Liver (tissue), 8 donors: ENCODE measurements at regions not wholly inside any gene's neighbourhood (a gene's known extent, or its start where the extent isn't known, plus 50 kb on each side); places are given as distances from the start of the nearest gene placed in this dataset.

Experiments
- DNase-seq: peaks from one replicate; pipeline ENCODE4 v3.0.0-alpha.2; 2017; ENCODE audit warnings: low spot score
- H3K27ac ChIP-seq, 2 donors: one replicate each; pipeline ENCODE4 v1.7.0; 2013; ENCODE audit warnings: inconsistent platforms in 2 of 2, low read length in 2 of 2, control low read depth in 1 of 2, low read depth in 1 of 2, mild to moderate bottlenecking in 1 of 2
- H3K27me3 ChIP-seq, 4 donors: one replicate each; pipeline versions ENCODE4 v1.6.1 to v1.7.0; 2013; ENCODE audit warnings: low read length in 3 of 4, inconsistent platforms in 1 of 4, mild to moderate bottlenecking in 1 of 4, moderate library complexity in 1 of 4; ENCODE audit not compliant: control insufficient read depth in 4 of 4, insufficient read depth in 4 of 4
- H3K36me3 ChIP-seq, 4 donors: one replicate each; pipeline versions ENCODE4 v1.6.1 to v1.7.0; 2013; ENCODE audit warnings: low read length in 3 of 4, mild to moderate bottlenecking in 3 of 4, low read depth in 1 of 4, moderate library complexity in 1 of 4; ENCODE audit not compliant: control insufficient read depth in 4 of 4, insufficient read depth in 3 of 4
- H3K4me1 ChIP-seq, 4 donors: one replicate each; pipeline versions ENCODE4 v1.6.1 to v1.7.0; 2013; ENCODE audit warnings: low read length in 3 of 4, mild to moderate bottlenecking in 3 of 4, moderate library complexity in 1 of 4; ENCODE audit not compliant: control insufficient read depth in 4 of 4, insufficient read depth in 4 of 4
- H3K4me3 ChIP-seq, 3 donors: one replicate each; pipeline versions ENCODE4 v1.6.1 to v1.7.0; 2013; ENCODE audit warnings: low read length in 3 of 3, control low read depth in 1 of 3, low read depth in 1 of 3, mild to moderate bottlenecking in 1 of 3
- H3K9ac ChIP-seq, 2 donors: one replicate each; pipeline ENCODE4 v1.7.0; 2013; ENCODE audit warnings: low read length in 2 of 2, mild to moderate bottlenecking in 2 of 2, moderate library complexity in 2 of 2, control low read depth in 1 of 2, low read depth in 1 of 2
- H3K9me3 ChIP-seq, 4 donors: one replicate each; pipeline versions ENCODE4 v1.6.1 to v1.7.0; 2013; ENCODE audit warnings: low read length in 3 of 4; ENCODE audit not compliant: control insufficient read depth in 4 of 4
- EGR1 ChIP-seq, 2 donors: IDR thresholded peaks; 2 replicates each; pipeline ENCODE4 v1.6.1; 2016 to 2018; ENCODE audit warnings: antibody characterized with exemption in 2 of 2, low read depth in 2 of 2
- FOXA1 ChIP-seq: IDR thresholded peaks from 2 replicates; pipeline ENCODE4 v1.6.1; 2016; ENCODE audit warnings: antibody characterized with exemption
- FOXA2 ChIP-seq: IDR thresholded peaks from 2 replicates; pipeline ENCODE4 v1.6.1; 2016; ENCODE audit warnings: antibody characterized with exemption
- GABPA ChIP-seq, 2 donors: IDR thresholded peaks in 1 of 2; conservative IDR thresholded peaks in 1 of 2; 2 replicates each; pipeline ENCODE4 v1.6.1; 2016; ENCODE audit warnings: antibody characterized with exemption in 2 of 2, mild to moderate bottlenecking in 1 of 2, moderate library complexity in 1 of 2
- HNF4A ChIP-seq, 2 donors: conservative IDR thresholded peaks; 2 replicates each; pipeline ENCODE4 v1.6.1; 2016; ENCODE audit warnings: antibody characterized with exemption in 2 of 2, mild to moderate bottlenecking in 2 of 2
- HNF4G ChIP-seq: IDR thresholded peaks from 2 replicates; pipeline ENCODE4 v1.6.1; 2016; ENCODE audit warnings: antibody characterized with exemption
- JUND ChIP-seq, 2 donors: IDR thresholded peaks; 2 replicates each; pipeline ENCODE4 v1.6.1; 2016; ENCODE audit warnings: antibody characterized with exemption in 2 of 2
- NR2F2 ChIP-seq: IDR thresholded peaks from 2 replicates; pipeline ENCODE4 v1.6.1; 2016; ENCODE audit warnings: antibody characterized with exemption
- RAD21 ChIP-seq, 2 donors: IDR thresholded peaks; 2 replicates each; pipeline ENCODE4 v1.6.1; 2016; ENCODE audit warnings: antibody characterized with exemption in 2 of 2, mild to moderate bottlenecking in 2 of 2
- RXRA ChIP-seq, 2 donors: IDR thresholded peaks; 2 replicates each; pipeline ENCODE4 v1.6.1; 2017 to 2018; ENCODE audit warnings: antibody characterized with exemption in 2 of 2, mild to moderate bottlenecking in 1 of 2
- SP1 ChIP-seq: IDR thresholded peaks from 2 replicates; pipeline ENCODE4 v1.6.1; 2018; ENCODE audit warnings: antibody characterized with exemption, mild to moderate bottlenecking
- TAF1 ChIP-seq: conservative IDR thresholded peaks from 2 replicates; pipeline ENCODE4 v1.6.1; 2016; ENCODE audit warnings: antibody characterized with exemption, mild to moderate bottlenecking
- YY1 ChIP-seq: IDR thresholded peaks from 2 replicates; pipeline ENCODE4 v1.6.1; 2016; ENCODE audit warnings: antibody characterized with exemption, mild to moderate bottlenecking
- WGBS: extraction: QIAGEN DNeasy Blood & Tissue Kit; methylation state at CpG from one replicate; pipeline ENCODE4 v1.1.7; 2013; 5-methylcytosine and 5-hydroxymethylcytosine counted together
- TF ChIP-seq, protein P1 (sequence below): IDR thresholded peaks from 2 replicates; pipeline ENCODE4 v1.6.1; 2016; ENCODE audit warnings: antibody characterized with exemption
- TF ChIP-seq, protein P2 (sequence below): IDR thresholded peaks from 2 replicates; pipeline ENCODE4 v1.6.1; 2016; ENCODE audit warnings: antibody characterized with exemption, mild to moderate bottlenecking
- TF ChIP-seq, protein P3 (sequence below): fragments of 150-350 bp; IDR thresholded peaks from 2 replicates; pipeline ENCODE4 v1.5.1; 2017; ENCODE audit warnings: improper control_type of control experiment, low read depth, low read length; ENCODE audit not compliant: missing input control
- TF ChIP-seq, protein P4 (sequence below): IDR thresholded peaks from 2 replicates; pipeline ENCODE4 v1.6.1; 2016; ENCODE audit warnings: antibody characterized with exemption
- TF ChIP-seq, protein P5 (sequence below): IDR thresholded peaks from 2 replicates; pipeline ENCODE4 v1.6.1; 2016; ENCODE audit warnings: antibody characterized with exemption
- donor health status: healthy.
- donor health status: healthy.
- donor health status: healthy.
- donor health status: healthy.
- donor health status: healthy.

DNA sequence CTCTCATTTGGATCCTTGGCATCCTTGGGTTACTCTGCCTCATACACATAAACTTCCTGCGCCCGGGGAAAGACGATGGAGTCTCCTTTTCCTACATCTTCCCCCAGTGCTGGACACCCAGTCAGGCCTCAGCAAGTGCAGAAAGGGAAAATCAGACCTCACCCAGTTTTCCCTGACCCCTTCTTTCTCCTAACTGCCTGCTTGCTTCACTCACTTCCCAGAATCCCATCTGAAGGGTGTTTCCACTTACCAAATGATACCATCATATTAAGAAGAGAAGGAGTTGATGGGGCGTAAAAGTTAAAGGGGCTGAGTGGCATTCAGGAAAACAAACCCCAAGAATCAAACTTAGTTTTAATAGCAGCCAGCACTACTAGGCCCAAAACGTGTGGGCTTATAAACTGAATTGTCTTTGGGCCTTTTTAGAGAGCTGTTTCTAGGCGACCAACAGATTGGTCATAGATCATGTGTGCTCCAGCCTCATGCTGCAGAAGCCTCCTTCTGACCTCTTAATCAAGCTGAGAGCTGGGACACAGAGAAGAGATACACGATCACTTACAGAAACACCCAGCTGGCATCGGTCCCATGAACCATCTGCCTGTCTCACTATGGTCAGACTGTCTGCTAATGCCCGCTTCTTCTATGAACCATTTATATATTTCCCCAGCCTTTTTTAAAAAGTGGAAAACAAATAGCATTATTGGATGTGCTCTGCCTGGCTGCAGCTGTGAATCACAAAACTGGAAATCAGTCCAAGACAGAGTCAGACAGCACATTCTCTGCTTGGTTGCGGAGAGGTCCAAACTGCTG lies 165.7 kb upstream of the SLC14A2 start (continued):
- TF ChIP-seq, protein P1, sequence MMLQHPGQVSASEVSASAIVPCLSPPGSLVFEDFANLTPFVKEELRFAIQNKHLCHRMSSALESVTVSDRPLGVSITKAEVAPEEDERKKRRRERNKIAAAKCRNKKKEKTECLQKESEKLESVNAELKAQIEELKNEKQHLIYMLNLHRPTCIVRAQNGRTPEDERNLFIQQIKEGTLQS = no peak
- TF ChIP-seq HNF4A (conservative IDR thresholded peaks at IDR 0.05) = no peak
- TF ChIP-seq EGR1 (IDR thresholded peaks at IDR 0.05; ENCODE audit: low read depth in 2 of 2) = no peak
- TF ChIP-seq FOXA1 = no peak
- no peak for TF ChIP-seq RXRA (IDR thresholded peaks at IDR 0.05)

DNA sequence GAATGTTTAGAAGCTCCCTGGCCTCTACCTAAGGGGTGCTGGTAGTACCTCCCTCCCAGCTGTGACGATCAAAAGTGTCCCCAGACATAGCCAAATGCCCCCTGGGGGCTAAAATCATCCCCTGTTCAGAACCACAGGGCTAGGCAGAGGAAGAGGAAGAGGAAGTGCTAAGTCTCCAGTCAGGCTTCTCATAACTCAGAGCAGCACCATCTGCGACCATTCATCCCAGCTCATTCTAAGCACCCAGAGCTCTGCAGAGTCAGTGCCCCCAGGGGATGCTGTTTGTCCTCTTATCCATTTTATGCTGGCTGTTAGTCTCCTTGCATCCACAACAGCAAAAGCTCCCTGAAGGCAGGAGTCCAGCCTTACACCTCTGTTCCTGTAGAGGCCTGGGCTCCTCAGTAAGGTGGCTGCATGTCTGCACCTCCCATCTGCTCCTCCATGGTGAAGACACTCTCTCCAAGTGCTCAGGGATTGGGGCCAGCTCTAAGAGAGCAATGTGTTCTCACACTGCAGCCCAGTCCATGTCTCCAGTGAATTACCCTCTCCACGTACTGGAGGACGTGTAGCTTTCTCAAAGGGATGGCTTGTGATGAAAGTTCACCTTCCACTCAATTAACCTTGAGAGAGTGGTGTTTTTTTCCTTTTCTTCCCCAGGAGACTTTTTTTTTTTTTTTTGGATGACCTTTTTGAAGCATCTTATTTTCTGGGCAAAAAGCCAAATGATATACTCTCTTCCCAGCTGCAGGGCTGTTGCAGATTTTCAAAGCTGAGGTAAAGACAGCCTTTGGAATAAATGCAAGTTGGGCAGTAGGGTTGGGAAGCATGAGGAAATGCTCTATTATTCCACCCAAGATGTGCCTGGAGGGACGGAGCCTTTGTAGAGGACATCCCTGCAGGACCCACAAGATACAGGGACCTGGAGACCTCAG lies 158.9 kb upstream of the SLC14A2 start:
- TF ChIP-seq, protein P2, sequence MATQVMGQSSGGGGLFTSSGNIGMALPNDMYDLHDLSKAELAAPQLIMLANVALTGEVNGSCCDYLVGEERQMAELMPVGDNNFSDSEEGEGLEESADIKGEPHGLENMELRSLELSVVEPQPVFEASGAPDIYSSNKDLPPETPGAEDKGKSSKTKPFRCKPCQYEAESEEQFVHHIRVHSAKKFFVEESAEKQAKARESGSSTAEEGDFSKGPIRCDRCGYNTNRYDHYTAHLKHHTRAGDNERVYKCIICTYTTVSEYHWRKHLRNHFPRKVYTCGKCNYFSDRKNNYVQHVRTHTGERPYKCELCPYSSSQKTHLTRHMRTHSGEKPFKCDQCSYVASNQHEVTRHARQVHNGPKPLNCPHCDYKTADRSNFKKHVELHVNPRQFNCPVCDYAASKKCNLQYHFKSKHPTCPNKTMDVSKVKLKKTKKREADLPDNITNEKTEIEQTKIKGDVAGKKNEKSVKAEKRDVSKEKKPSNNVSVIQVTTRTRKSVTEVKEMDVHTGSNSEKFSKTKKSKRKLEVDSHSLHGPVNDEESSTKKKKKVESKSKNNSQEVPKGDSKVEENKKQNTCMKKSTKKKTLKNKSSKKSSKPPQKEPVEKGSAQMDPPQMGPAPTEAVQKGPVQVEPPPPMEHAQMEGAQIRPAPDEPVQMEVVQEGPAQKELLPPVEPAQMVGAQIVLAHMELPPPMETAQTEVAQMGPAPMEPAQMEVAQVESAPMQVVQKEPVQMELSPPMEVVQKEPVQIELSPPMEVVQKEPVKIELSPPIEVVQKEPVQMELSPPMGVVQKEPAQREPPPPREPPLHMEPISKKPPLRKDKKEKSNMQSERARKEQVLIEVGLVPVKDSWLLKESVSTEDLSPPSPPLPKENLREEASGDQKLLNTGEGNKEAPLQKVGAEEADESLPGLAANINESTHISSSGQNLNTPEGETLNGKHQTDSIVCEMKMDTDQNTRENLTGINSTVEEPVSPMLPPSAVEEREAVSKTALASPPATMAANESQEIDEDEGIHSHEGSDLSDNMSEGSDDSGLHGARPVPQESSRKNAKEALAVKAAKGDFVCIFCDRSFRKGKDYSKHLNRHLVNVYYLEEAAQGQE = no peak
- TF ChIP-seq, protein P3, sequence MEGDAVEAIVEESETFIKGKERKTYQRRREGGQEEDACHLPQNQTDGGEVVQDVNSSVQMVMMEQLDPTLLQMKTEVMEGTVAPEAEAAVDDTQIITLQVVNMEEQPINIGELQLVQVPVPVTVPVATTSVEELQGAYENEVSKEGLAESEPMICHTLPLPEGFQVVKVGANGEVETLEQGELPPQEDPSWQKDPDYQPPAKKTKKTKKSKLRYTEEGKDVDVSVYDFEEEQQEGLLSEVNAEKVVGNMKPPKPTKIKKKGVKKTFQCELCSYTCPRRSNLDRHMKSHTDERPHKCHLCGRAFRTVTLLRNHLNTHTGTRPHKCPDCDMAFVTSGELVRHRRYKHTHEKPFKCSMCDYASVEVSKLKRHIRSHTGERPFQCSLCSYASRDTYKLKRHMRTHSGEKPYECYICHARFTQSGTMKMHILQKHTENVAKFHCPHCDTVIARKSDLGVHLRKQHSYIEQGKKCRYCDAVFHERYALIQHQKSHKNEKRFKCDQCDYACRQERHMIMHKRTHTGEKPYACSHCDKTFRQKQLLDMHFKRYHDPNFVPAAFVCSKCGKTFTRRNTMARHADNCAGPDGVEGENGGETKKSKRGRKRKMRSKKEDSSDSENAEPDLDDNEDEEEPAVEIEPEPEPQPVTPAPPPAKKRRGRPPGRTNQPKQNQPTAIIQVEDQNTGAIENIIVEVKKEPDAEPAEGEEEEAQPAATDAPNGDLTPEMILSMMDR = no peak
- TF ChIP-seq FOXA1 (no peak), JUND (IDR thresholded peaks at IDR 0.05) (no peak), EGR1 (IDR thresholded peaks at IDR 0.05; ENCODE audit: low read depth in 2 of 2) (no peak), GABPA (IDR thresholded peaks at IDR 0.05 in 1 of 2, conservative IDR thresholded peaks at IDR 0.05 in 1 of 2) (no peak), RAD21 (IDR thresholded peaks at IDR 0.05) (no peak), TAF1 (no peak), HNF4G (no peak), SP1 (no peak), FOXA2 (no peak), NR2F2 (no peak), HNF4A (conservative IDR thresholded peaks at IDR 0.05) (no peak), RXRA (IDR thresholded peaks at IDR 0.05) (no peak), YY1 (no peak)
- TF ChIP-seq, protein P1 = no peak
- TF ChIP-seq, protein P4, sequence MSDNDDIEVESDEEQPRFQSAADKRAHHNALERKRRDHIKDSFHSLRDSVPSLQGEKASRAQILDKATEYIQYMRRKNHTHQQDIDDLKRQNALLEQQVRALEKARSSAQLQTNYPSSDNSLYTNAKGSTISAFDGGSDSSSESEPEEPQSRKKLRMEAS = no peak
- TF ChIP-seq, protein P5, sequence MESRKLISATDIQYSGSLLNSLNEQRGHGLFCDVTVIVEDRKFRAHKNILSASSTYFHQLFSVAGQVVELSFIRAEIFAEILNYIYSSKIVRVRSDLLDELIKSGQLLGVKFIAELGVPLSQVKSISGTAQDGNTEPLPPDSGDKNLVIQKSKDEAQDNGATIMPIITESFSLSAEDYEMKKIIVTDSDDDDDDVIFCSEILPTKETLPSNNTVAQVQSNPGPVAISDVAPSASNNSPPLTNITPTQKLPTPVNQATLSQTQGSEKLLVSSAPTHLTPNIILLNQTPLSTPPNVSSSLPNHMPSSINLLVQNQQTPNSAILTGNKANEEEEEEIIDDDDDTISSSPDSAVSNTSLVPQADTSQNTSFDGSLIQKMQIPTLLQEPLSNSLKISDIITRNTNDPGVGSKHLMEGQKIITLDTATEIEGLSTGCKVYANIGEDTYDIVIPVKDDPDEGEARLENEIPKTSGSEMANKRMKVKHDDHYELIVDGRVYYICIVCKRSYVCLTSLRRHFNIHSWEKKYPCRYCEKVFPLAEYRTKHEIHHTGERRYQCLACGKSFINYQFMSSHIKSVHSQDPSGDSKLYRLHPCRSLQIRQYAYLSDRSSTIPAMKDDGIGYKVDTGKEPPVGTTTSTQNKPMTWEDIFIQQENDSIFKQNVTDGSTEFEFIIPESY = no peak
- Histone ChIP-seq H3K4me3 (no peak overlapping the region), H3K36me3 (no peaks in the 10 kb centered on the region), H3K27ac (no peak overlapping the region), H3K27me3 (no peaks in the 10 kb centered on the region), H3K9me3 (no peaks in the 10 kb centered on the region), H3K9ac (no peak overlapping the region), H3K4me1 (no peaks in the 10 kb centered on the region)
- DNase-seq = no peak
- 76% methylated on average over 5 of the region's 5 CpGs for WGBS
